ENCODE measurements at regions not wholly inside any gene's neighbourhood (a gene's known extent, or its start where the extent isn't known, plus 50 kb on each side); places are given as distances from the start of the nearest gene placed in this dataset.
"Not testable (repeated sequence)": the region's sequence is repeated elsewhere in the genome, so short reads cannot be mapped to it uniquely, and the experiment has no call there.

DNA sequence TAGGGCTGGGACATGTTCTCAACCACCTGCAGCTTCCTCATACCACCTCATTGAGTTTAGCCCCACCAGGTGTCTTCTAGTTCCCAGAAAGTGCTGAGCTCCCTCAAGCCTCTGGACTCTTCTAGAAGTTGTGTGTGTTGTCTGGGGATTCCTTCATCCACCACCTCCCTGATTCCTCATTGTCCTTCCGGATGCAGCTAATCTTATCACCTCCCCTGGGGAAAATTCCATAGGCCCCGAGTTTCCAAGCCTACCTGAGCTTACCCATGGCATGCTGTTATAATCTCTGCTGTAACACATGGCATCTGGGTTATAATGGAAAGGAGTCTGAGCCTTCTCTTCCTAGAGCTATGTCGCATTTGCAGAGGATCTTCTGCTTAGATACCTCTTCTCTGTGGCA, 243.5 kb upstream of the SDK2 start:
- no peak for DNase-seq (ENCODE audit: low read depth in 1 of 2, low spot score in 1 of 2)

DNA sequence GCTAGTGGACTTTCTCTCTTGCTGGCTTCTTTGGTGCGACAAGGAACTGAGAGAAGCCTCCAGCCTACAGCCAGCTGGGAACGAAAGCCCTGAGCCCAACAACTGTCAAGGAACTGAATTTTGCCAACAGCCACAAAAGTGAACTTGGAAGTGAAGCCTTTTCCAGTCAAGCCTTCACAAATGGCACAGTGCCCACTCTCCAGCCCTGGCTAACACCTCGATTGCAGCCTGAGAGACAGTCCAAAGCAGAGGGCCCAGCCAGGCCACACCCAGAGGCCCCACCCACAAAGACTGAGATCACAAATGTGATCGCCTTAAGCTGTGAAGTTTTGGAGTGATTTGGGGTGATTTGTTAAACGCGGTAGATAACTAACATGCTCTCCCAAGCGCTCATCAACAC, 244.6 kb upstream of the SDK2 start:
- DNase-seq (ENCODE audit: low read depth in 1 of 2, low spot score in 1 of 2), result no peak

DNA sequence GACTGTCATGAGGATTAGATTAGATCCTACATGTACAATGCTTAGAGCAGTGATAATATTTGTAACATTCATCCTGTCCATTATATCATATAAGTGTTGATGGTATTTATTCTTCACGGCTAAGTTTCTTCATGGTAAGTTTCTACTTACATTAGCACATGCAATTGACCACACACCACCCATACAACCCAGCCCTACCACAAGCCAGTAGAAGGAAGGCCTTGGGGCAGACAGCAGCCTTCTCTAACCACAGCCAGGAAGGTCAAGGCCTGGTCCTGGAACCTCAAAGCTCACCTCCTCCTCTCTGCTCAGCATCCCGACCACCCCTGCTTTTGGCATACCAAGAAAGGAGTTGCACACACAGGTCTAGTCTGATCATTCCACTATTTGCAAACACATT, 245.2 kb upstream of the SDK2 start:
- DNase-seq (ENCODE audit: low read depth in 1 of 2, low spot score in 1 of 2), result no peak

DNA sequence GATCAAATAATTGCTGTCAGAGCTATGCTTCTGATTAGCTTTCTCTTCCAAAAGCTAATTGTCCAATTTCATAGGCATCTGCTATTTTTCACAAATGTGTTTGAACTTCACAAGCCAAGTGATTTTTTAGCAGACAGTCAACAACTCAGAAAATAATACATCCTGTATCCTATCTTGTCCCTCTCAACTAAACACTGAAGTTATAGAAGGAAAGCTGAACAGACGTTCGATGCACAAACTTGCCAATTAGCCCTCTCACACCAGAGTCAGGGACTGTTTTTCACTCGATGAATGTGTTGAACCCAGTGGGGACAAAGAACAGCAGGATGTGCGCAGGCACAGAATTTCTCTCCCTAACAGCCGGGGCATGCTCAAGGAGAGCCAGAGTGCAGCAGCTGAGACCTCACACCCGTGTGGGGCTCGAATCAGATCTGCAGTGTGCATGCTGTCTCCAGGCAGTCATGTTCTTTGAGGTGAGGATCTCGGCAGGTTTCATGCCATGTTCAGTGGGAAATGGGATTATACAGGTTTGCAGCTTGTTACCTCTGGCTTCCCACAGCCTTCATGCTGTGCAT, 246.7 kb upstream of the SDK2 start:
- no peak for DNase-seq (ENCODE audit: low read depth in 1 of 2, low spot score in 1 of 2)

DNA sequence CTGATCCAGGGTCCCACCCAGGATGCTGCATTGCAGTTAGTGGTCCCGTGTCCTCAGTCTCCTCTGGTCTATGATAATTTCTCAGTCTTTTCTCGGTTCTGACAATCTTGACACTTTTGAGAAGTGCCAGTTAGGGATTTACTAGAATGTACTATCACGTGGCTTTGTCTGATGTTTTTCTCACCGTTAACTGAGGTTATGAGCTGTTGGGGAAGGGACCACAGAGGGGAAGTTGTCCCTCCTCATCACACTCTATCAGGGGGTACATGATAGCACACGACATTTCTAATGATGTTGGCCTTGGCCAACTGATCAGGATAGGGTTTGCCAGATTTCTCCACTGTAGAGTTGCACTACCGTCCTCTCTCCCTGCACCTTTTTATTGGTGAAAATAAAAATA, 250.9 kb upstream of the SDK2 start:
- DNase-seq (ENCODE audit: low read depth in 1 of 2, low spot score in 1 of 2), result no peak

DNA sequence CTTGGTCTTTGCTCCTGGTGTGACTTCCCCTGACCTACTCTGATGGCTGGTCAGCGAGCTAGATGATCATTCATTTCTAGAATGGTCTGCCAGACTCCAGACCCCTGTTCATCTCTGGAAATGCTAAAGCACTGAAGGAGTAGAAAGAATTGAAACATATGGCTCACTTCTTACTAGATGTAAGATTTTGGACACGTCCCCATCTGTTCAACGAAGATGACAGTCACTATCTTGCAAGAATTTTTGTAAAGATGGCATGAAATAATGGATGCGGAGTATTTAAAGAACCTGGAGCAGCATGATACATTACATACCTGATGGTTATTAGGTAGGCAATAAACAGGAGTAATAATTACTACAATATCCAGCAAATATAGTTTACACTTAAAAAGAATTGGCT, 252.7 kb upstream of the SDK2 start:
- no peak for DNase-seq (ENCODE audit: low read depth in 1 of 2, low spot score in 1 of 2)

DNA sequence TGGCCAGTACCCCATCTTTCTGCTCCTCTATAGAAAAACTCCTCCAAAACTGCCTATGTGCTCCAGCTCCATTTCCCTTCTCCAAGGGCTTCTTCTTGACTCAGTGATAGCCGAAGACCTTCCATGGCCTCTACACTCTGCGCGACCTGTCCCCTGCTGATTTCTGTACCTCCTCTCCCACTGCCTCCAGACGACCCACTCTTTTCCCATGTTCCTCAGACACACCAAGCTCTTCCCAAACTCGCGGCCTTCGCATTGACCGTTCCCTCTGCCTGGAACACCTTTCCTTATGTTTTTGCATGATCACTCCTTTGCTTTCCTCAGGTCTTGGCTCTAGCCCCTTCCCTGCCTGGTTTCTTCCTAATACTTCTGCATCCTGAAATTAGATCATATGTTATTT, 255.6 kb upstream of the SDK2 start:
- DNase-seq (ENCODE audit: low read depth in 1 of 2, low spot score in 1 of 2), result no peak

DNA sequence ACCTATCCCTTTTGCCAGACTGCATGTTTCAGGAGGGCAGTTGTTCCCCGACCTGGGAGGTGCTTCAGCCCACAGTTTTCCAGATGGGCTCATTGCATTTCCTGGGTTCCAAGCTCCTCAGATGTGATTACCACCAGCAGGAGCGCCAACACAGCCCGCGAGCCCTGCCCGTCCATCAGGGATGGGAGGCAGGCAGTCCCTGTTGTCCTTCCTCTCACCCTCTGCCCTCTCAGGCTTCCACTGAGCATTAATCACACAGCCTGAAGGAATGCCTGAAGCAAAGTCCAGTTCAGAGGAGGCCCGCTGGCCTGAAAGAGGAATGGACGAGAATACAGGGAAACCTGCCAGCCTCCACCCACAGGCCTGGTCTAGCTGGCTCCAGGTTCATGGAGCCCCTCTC, 256.3 kb upstream of the SDK2 start:
- DNase-seq (ENCODE audit: low read depth in 1 of 2, low spot score in 1 of 2), result no peak

DNA sequence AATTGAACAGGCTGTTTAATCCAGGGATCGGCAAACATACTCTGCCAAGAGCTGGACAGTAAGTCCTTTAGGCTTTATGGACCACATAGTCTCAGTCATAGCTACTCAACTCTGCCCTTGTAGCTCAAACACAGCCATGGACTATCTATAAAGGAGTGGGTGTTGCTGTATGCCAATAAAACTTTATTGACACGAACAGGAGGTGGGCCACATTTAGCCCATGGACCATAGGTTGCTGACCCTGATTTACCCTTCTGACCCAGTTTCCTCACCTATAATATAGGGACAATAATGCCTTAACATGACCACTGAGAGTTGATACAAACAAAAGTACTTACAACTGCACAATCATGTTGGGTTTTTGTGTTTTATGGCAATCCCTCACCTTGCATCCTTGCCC, 257.0 kb upstream of the SDK2 start:
- DNase-seq (ENCODE audit: low read depth in 1 of 2, low spot score in 1 of 2), result no peak

DNA sequence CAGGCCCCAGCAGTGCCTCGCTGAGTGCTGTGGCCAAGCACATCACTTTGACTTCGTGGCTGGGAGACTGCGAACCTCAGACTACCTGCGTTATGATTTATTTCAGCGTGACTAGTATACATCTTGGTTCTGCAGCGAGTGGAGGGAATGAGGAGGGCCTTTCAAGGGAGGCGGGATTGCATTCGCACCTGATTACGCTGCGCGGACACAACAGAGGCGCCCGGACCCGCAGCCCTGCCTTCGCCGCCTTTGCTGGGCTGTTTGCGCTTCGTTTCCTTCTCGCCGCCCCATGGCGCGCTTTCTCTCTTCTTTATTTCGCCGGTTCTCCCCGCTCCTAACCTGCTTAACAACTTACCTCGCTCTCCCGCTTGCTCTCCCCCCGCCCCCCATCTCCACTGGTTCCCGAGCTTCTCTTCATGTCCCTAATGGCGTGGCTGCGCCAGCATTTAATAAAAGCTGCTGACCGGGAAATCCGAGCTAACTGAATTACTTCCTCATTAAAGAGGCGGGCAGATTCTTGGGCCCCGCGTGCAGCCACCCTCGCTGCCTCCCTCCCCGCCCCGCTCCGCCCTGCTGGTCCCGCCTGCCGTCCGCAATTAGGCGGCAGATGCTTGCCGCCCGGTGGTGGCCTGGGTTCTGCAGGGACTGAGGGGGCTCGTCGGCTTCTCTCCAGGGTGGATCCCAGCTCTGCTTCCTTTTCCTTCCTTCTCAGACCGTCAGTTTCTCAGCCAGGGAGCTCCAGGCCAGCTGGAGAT, 257.6 kb upstream of the SDK2 start:
- DNase-seq (ENCODE audit: low read depth in 1 of 2, low spot score in 1 of 2), result no peak

DNA sequence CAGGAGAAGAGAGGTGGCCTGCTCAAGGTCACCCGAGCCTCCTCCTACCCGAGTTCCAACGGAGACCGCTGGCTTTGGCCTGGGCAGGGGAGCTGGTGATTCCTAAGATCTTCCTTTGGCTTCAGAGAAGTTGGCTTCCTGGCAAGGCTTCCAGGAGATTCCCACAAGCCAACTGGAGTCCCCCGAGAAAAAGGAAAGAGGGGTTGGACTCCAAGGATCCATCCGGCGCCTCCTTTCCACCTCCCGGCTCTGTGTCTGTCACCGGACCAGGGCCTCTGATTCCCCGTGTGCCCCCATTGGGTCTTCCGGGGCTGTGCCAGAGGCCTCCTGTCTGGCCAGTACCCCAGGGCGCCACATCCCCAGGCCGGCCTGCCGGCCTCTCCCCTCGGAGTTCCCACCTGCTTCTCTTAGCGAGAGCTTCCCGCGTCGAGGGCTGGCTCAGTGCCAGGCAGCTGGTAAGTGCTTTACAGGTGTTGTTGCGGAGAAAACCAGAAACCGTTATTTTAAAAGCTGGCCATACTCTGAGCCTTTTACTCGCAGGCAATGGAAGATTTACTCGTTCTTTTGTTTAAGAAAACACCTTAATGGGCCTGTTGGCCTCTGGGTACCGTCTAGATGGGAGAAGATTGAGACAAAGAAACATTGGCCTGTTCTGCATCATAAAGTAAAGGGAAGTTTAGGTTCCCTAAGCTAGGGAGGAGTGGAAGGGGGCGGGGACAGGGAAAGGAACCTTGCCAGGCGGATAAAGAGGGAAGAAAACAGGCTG, 258.4 kb upstream of the SDK2 start:
- no peak for DNase-seq (ENCODE audit: low read depth in 1 of 2, low spot score in 1 of 2)

DNA sequence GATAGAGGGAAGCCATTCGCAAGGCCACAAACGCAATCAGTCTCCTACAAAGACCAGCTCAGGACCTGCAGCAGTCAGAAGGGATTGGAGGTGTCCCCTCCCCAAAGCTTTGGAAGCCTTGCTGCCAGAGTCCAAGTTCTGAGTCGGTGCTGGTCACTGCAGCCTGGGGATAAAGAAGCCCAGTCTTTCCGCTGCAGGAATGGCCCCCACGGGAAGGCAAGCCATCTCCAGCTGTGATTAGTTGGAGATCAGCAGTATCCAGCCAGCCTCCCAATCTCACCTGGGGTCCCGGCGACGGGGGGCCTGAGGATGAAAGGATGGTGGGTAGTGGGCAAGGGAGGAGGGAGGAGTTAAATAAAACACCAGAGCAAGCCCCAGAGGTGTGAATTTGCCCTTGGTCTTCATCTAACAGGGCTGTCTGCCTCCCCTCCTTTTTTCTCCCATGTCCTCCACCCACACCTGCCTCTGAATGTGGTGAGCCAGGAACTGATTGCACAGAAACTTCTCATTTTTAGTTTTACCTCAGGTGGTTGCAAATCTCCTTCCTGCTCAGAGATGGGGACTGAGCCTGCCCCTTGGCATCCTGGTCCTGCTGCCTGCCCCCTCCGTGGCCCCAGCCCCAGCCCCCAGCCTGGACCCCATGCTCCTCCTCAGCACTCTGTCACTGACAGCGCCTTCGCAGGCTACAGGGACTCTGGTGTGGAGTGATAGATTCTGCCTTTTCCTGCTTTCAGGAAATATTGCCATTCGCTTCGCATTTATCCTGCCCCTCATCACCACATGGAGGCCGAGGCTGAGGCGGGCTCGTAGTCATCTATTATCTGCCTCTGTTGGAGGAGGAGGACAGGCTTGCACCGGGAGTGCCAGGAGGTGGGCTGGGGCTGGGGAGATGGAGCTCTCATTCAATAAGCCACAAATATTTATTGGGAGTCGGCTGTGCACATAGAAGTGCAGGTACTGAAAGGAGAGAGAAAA, 262.9 kb upstream of the SDK2 start:
- no peak for DNase-seq (ENCODE audit: low read depth in 1 of 2, low spot score in 1 of 2)

DNA sequence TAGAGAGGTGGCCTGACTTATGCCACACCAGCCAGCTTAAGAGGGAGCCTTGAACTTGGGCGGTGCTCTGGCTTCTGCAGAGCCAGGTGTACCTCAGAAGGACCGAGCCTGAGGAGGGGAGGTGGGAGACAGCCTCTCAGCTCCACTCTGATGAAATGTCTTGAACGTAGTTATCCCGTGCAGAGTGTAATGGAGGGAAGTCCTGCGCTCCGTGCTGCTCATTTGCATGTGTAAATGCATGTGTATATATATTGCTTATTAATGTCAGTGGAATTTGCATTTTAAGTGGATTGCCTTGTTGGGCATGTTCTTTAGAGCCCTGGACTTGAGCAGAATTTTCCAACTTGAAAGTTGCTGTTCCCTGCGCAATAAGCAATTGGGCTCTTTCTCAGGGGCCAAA, 264.9 kb upstream of the SDK2 start:
- no peak for DNase-seq (ENCODE audit: low read depth in 1 of 2, low spot score in 1 of 2)

DNA sequence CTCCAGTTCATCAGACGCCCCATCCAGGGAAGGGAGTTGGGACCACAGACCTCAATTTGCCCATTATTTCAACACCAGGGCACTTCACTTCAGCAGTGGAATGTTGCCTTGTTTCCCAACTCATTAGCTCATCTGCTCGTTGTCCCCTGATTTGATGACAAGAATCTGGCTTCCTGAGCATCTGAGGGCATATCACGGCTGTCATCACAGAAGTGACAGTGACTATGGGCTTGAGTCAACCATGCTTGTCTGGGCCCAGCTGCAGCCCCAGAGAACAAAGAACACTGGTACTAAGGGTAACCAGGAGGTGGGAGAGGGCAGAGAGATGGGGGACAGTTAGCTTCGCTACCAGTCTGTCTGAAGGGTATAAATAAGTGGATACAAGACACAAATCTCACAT, 266.0 kb upstream of the SDK2 start:
- no peak for DNase-seq (ENCODE audit: low read depth in 1 of 2, low spot score in 1 of 2)

DNA sequence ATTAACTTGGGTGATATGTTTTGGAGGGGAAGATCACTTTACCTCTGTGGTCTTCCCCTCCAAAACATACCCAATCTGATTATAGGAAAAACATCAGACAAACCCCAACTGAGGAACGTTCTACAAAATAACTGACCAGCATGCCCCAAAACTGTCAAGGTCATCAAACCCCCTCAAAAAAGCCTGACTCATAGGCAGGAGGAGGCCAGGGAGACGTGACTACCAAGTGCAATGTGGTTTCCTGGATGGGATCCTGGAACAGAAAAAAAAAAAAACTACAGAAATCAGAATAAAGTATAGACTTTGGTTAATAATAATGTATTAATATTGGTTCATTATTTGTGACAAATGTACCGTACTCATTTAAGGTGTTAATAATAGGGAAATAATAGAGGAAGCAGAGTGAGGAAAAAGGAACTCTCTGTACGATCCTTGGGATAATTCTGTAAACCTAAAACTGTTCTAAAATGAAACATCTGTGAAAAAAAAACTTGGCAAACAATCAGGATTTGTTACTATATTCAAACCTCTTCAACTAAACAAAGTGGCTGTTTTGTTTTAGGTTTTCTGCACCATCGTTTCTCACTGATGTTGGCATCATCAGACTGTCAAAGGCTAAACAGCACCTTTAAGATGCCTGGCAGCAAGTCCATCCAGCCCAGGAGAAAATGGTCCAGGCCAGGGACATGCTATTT, 266.7 kb upstream of the SDK2 start:
- no peak for DNase-seq (ENCODE audit: low read depth in 1 of 2, low spot score in 1 of 2)

DNA sequence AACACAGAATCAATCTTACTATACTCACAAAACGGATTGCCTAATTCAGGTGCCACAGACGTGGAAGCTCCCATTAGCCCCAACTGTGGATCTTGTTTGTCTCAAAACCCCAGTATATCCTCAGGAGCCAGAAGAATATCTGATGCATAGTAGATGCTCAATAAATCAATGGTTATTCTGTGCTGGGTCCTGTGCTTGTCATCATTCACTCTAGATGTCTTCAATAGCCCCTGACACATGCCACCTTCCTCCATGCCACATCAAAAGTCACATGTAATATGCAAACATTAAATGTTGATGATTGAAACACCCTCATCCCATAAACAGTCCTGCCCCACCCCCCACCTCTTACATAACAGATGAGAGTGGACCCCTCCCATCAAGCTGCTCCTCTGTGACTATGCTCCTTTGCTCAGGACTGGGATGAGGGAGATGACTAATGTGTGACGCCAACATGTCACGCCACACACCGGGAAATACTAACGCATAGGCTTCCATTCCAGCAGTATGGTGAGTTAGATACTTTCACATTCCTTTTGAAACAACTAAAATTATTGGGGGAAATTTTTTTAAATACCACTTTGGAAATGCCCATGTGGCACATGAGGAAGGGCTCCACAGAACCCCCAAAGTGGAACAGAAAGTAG, 267.6 kb upstream of the SDK2 start:
- DNase-seq (ENCODE audit: low read depth in 1 of 2, low spot score in 1 of 2), result no peak

DNA sequence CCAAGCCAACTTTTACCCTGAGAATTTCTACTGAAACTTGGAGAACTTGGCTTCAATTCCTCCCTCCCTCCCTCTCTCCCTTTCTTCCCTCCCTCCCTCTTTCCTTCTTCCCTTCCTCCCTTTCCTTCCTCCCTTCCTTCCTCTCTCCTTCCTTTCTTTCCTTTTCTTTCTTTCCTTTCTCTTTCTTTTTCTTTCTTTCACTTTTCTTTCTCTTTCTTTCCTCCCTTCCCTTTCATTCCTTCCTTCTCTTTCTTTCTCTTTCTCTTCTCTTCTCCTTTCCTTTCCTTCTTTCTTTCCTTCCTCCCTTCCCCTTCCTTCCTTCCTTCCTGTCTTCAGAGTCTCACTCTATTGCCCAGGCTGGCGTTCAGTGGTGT, 268.1 kb upstream of the SDK2 start:
- no peak for DNase-seq (ENCODE audit: low read depth in 1 of 2, low spot score in 1 of 2)

DNA sequence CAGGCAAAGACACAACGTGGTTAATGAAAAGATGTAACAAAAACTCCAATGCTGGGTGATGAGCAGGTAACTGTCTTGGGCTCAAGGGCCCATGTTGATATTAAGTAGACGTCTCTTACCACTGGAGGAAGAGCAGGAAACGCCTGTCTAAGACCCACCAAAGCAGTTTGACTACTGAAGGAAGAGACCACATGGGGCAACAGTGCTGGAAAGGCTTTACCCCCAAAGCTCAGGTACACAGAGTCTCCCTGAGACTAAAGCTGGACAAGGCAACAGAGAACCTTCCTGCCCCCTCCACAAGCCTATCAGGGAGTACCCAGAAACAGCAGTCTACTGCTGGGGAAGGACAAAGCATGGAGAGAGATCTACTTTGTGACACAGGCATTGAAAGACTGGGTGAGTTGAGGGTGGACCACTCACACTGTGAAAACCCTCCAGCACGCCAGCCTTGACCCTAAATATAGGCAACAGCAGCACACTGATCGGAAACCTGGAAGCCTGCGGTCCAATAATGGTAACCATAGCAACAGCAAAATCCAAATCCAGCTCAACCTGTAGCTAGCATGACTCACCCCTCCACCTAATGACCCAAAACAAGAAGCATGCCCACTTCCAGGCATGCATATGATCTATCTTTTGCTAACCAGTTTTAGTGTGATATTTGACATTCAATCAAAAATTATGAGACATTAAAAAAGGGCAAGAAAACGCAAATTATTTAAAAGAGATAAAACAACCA, 270.5 kb upstream of the SDK2 start:
- DNase-seq (ENCODE audit: low read depth in 1 of 2, low spot score in 1 of 2), result no peak

DNA sequence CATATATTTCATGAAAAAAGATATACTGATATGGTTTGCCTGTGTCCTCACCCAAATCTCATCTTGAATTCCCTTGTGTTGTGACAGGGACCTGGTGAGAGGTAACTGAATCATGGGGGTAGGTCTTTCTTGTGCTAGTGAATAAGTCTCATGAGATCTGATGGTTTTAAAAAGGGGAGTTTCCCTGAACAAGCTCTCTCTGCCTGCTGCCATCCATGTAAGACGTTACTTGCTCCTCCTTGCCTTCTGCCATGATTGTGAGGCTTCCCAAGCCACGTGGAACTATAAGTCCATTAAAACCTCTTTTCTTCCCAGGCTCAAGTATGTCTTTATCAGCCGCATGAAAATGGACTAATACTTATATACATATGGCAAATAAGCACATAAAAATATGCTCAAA, 274.8 kb upstream of the SDK2 start:
- DNase-seq (ENCODE audit: low read depth in 1 of 2, low spot score in 1 of 2), result not testable (repeated sequence)

DNA sequence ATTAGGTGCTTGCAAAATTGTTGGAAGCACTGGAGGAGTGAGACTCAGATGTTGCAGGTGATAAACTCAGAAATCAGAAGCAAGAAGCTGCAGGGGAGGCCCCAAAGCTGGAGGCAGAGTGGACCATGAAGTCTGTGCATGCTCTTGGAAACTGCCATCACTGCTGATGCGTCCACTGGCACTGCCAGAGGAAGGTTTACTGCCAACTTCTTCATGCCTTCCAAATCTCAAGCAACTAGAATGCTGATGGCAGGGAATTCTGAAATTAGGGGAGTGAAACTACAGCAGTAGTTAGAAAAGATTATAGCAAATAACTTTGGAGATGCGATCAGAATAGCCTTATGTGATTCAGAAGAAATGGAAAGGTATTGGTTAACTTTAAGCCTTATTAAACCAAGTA, 277.1 kb upstream of the SDK2 start:
- DNase-seq (ENCODE audit: low read depth in 1 of 2, low spot score in 1 of 2), result no peak

All from activated CD4-positive, alpha-beta T cell treated with anti-CD3 and anti-CD28 coated beads, Interleukin-2, amount 50 U/mL, for 24 hours (primary cell).